ENCODE measurements at regions not wholly inside any gene's neighbourhood (a gene's known extent, or its start where the extent isn't known, plus 50 kb on each side); places are given as distances from the start of the nearest gene placed in this dataset.
"Not testable (repeated sequence)": the region's sequence is repeated elsewhere in the genome, so short reads cannot be mapped to it uniquely, and the experiment has no call there.

DNA sequence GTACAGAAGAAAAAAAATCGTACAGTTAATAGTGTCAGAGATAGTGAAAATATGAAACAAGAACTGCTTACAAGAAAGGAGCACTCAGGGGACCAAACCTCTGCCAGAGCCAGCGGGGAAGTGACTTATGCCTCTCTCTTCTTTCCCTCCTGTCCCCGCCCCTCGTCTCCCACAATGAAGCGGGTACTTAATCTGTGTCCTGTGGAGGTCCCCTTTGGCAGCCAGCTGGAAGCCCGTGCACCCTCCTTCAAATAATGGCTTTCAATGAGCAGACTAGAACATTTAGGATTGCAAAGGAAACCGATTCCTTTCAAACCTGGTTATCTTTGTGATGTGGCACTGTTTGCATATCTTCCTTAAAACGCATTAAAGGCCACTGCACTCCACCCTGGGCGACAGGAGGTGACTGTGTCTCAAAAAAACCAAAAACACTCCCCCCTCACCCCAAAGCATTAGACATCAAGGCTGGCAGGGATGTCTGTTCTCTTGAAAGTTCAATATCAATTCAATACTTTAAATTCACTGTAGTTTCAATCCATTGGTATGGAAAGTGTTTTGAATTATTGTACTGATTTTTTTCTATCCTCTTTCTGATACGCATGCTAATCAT lies 51.7 kb downstream of the PPIAL4C start:
- DNase-seq, result peak; percentile 27 to 36

DNA sequence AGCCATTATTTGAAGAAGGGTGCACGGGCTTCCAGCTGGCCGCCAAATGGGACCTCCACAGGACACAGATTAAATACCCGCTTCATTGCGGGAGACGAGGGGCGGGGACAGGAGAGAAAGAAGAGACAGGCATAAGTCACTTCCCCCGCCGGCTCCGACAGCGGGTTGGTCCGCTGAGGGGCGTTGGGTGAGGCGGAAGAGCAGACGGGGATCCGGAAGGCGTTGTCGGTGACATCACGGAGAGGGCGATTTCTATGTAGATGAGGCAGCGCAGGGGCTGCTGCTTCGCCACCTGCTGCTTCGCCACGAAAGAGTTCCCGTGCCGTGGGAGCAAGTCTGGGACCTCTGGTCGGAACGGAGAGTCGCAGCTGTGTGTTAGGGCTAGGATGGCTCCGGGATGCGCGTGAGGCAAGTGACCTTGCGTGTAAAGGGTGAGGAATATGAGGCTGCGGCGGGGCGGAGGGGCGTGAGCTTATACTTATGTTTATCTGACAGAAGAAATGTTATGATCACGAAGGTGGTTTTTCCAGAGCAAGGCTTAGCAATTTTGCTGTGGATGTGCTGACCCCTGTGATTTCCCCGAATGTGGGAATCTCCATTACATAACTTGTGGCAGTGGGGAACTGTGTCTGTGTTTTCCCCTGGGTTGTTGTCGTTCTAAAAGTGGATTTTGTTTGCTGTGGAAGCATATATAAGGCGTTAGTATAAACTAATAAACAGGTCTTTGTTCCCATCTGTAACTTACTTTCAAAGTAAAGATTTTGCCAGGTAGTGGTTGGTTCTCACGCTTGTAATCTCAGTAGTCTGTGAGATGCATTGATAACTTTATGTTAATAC lies 52.9 kb downstream of the PPIAL4C start:
- DNase-seq, result peak; percentile 88 to 89

DNA sequence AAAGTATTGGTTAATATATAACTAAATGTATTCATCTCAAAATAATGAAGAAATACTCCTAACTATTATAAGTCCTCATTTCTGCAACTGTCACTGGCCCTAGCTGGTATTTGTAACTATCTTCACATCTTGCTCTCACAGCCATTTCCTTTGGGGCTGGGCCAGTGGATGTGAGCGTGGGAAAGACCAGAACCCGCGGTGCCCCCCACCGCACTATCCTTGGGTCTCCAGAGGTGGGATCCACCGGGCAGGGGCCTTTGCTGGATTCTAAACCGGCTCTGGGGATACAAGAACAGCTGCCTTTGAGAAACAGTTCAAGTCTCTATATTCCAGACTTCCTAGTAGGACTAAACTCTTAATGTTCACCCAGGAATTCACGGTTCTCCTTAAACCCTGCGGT lies 54.8 kb downstream of the PPIAL4C start:
- DNase-seq, result not testable (repeated sequence)

DNA sequence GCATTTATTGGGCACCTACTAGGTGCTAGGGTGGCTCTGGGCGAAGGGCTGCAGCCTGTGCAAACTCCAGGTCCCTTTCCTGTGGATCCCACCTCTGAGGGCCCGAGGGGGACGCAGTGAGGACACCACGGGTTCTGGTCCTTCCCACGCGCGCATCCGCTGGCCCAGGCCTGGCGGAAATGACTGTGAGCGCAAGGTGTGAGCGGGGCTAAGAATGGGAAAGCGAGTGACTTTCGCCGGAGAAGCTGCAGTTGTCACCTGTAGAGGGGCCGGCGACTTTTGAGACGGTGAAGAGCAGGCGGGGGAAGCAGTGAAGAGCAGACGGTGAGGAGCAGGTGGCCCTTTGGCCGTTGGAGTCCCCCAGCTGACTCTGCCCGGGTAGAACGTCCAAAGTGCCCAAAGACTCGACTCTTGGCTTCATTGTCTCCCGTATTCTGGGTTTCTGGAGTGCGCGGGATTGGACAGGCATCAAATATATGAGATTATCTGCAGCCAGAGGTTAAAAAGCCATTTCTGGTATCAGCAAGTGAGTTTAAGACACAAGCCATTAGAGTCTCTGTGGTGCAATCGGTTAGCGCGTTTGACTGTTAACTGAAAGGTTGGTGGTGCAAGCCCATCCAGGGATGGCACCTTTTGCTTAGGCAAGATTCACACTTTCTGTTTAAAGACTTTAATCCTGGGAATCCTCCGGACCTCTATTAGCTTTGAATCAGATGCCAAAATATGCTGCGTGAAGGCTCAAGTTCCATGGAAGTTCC lies 55.4 kb downstream of the PPIAL4C start:
- DNase-seq, result not testable (repeated sequence)

DNA sequence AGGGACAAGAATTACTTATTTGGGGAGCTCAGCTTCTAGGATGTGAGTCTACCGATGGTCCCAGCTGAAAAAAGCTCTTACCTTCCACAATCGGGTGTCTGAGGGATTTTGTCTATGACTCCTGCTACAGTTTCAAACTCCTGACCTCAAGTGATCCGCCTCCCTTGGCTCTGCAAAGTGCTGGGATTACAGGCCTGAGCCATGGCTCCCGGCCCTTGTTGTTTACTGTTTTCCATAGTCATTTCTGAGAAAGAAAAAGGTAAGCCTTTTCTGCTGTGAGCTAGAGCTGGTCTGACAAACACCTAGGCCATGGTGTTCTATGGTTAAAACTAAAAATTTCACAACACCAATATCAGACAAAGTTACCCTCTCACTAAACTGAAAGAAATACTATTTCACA lies 57.5 kb downstream of the PPIAL4C start:
- not testable (repeated sequence) for DNase-seq

DNA sequence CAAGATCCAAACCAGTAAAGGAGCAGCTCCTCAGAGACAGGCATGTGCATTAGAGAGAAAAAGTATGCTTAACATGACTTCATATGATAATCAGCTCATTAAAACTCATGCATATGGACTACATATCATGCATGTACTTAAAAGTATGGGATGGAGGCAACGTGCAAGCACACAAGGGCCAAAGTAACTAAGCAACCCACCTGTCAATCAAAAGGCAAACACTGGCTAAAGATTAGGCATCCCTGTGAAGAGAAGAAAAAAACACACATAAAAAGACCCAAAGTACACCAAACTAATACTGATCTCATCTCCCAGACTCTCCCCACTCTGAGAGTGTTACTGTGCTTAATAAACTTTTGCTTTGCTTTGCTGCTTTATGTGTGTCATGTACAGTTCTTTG lies 61.2 kb downstream of the PPIAL4C start:
- DNase-seq, result not testable (repeated sequence)

DNA sequence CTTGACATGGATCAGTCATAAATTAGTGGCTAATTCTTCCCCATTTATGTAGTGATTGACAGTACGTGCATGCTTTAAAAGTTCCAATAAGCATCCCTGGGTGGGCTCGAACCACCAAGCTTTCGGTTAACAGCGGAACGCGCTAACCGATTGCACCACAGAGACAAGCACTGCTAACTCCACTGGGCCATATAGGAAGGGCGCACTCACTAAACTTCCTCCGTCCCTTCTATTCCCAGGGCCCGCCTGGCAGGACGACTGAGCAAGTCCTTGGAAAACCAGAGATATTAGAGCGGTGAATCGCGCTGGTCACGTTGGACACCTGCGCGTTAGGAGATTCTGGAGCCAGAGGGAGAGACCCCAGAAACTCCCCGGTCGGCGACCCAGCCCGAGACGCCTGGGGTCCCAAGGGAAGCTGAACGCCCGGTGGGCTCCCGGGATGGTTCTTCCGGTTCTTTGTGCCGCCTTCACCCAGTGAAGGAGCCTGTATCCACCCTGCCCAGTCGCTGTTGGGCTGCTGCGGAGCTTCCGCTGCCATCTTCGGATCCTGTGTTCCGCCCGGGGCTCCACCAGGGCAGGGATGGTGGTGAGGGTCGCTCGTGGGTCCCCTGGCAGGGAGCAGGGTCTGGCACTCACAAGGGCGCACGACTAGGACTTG lies 62.8 kb downstream of the PPIAL4C start:
- DNase-seq, result peak; percentile 22 to 34

DNA sequence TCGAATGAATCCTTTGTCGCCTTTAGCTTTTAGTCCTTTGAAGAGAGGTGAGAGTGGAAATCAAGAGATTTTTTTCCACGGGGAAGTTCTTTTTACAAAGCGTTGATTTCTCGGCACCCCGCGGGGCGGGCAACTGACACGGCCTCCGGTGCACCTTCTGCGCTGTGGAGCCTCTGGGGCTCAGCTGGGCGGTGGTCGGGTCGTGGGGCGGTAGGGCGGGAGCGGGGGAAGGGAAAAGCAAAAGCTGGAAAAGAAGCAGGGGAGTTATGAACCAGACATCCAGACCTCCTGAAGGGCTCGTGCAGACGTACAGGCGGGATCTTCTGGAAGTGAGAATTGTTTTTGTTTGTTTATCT lies 63.3 kb downstream of the PPIAL4C start:
- DNase-seq, result peak; percentile 23 to 24

DNA sequence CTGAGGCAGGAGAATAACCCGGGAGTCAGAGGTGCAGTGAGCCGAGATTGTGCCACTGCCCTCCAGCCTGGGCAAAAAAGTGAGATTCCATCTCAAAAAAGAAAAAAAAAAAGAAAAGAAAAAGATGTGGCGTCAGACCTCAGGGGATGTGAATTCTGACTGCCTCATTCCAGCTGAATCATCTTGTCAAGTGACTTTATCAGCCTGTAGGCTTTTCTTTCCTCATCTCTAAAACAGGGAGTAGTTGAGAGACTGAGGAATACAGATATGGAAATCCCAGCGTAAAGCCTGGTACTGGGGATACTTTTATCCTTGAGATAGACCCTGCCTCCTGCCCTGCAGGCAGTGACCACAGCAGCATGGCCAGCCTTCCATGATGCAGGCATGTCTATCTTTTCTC lies 74.1 kb downstream of the PPIAL4C start:
- DNase-seq, result not testable (repeated sequence)

DNA sequence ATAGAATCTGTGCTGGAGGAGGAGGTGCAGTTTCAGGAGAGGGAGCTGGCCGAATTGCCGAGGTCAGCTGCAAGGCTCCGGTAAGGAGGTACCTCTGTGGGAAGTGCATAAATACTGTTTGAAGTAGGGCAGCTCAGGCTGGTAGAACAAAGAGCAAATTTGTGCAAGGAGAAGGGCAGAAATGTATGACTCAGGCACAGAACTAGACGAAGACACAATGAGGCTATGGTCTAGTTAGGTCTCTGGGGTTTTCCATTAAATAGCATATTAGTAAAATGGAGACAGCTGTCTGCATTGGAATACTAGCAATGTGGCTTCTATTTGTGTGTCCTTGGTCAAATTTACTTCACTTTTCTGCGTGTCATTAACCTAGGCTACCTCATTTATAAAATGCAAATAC lies 74.5 kb downstream of the PPIAL4C start:
- not testable (repeated sequence) for DNase-seq

DNA sequence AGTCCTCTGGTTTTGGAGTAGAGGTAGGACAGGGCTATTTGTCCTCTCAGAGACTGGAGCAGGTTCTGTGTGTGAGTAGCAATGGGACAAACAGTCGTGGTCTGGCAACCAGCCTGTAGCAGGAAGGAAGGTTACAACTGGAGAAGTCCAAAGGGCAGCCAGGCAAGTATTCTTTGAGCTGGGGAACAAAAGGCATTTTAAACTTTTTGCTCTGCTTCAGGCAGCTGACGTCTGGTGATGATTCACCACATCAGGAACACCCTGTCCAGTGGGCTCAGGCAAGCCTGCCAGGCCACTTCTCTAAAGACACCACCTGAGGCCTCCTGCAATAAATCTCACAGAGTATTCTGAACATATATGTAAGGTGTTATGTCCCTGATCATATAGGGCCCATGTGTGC lies 81.0 kb downstream of the PPIAL4C start:
- not testable (repeated sequence) for DNase-seq

DNA sequence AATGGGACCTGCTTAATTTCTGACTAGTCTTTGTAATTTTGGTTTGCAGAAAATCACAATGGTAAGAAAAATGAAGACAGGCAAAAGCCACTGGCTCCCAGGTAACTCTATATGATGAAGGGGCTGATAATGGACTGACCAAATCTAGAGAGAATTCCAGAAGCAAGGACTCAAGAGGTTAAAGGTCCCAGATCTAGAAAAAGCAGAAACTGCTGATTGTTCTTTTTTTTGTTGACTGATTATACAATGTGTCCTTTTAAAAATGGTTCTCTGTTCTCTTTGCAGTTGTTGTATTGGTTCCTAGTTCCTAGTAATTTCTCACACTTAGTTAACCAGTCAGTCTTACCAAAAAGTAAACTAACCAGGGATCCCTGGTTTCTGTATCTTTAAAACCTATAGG lies 81.4 kb downstream of the PPIAL4C start:
- not testable (repeated sequence) for DNase-seq

DNA sequence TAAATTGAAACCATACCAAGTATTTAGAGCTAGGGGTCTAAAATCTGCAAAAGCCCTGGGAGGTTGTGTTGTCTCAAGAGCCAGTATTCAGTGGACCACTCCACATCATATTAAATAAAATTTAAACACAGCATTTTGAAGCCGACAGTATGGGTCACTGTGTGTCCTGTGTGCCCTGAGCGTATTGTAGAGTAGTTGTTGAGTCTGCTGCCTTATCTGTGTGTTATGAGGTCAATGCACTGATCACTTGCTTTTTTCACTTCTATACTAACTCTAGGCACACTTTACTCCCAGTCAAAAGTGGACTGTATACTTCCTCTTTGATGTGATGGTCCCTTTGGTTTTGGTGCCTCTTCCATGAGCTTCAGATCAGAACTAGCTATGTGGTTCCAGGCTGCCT lies 81.9 kb downstream of the PPIAL4C start:
- DNase-seq, result not testable (repeated sequence)

DNA sequence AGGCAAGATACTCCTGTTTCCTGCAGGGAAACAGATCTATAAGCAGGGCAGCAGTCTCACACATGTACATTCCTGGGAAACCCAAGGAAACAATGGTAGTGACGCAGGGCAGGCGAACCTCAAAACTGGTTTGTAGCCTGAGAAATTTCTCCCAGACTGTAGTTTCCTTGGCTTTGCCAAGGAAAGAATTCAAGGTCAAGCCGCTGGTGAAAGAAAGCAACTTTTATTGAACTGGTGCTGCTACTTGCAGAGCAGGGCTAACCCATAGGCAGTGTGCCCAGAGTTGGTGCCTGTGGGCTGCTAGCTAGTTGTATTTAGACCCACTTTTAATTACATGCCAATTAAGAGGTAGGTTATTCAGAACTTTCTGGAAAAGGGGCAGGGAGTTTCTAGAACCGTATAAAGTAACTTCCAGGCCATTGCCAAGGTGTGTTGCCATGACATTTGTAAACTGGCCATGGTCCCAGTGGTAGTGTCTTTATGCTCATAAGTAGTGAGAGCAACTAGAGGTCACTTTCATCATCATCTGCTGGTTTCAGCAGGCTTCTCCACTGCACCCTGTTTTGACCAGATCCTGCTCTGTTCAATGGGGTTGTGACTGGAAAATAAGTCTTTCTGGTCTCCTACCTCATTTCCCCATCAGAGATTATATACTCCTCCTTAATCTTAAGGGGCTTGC lies 89.7 kb downstream of the PPIAL4C start:
- not testable (repeated sequence) for DNase-seq

DNA sequence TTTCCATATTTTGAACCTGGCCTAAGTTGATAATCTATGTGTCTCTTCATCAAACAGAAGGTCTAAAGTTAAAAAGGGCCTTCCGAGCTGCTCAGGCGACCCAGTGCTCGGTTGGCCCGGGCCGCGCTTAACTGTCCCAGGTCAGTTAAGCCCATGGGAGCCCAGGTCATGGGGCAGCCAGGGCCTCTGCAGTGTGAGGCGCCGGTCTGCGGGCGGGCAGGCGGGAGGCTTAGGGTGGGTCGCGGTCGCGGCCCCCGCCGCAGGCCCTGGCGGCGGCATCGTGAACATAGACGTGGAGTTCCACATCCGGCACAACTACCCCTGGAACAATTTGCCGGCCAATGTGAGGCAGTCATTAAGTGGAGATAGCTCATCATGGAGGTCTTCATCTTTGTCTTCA lies 91.3 kb downstream of the PPIAL4C start:
- DNase-seq, result not testable (repeated sequence)

DNA sequence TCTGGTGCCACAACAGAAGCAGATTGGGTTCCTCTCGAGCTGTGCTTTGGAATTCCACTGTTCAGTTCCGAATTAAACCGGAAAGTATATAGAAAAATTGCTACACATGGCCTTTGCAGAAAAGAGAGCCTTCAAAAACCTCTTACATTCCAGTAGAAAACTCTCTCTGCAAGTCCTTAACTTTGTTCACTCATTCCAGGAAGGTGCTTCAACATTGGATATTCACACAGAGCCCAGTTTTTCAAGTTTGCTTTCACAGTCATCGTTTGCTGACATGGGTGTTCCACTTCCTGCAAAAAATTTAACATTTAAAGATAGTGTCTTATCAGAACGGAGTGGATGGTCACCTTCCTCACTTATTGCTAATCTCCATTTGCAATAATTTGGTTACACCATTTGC lies 93.7 kb downstream of the PPIAL4C start:
- not testable (repeated sequence) for DNase-seq

DNA sequence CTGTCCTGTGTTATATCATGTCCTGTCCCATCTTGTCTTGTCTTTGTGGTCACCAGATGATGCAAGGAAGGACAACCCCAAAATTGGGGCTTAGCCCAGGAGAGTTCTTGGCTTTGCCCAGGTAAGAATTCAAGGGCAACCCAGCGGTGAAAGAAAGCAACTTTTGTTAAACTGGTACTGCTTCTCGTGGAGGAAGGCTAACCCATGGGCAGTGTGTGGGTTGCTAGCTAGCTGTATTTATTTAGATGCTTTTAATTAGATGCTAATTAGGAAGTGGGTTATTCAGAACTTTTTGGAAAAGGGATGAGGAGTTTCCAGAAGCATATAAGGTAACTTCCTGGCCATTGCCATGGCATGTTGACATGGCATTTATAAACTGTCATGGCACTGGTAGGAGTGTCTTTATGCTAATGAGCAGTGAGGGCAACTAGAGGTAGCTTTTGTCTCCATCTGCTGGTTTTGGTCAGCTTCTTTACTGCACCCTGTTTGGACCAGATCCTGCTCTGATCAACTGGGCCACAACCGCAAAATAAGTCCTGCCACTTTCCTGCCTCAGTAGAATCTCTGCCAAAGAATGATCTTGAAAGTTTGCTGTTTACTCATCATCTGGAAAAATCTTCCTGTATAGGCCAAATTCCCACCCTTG lies 95.8 kb upstream of the FCGR1A start:
- not testable (repeated sequence) for DNase-seq

DNA sequence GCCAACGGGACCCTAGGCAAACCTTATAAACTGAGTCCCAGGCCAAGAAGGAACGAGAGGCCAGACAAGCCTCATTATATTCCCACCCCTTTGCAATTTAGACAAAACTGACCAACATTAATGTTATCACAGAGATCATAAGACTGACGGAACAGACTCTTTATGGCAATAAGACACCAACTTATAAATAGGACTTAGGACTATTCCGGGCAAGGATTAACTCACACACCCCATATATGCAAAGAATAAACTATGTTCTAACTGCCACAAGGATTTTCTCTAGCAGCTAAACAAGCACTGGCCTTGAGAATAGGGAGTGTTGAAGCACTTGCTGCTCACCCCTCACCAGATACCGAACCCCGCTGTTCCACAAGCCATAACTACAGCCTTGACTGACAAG lies 91.1 kb upstream of the FCGR1A start:
- DNase-seq, result not testable (repeated sequence)

DNA sequence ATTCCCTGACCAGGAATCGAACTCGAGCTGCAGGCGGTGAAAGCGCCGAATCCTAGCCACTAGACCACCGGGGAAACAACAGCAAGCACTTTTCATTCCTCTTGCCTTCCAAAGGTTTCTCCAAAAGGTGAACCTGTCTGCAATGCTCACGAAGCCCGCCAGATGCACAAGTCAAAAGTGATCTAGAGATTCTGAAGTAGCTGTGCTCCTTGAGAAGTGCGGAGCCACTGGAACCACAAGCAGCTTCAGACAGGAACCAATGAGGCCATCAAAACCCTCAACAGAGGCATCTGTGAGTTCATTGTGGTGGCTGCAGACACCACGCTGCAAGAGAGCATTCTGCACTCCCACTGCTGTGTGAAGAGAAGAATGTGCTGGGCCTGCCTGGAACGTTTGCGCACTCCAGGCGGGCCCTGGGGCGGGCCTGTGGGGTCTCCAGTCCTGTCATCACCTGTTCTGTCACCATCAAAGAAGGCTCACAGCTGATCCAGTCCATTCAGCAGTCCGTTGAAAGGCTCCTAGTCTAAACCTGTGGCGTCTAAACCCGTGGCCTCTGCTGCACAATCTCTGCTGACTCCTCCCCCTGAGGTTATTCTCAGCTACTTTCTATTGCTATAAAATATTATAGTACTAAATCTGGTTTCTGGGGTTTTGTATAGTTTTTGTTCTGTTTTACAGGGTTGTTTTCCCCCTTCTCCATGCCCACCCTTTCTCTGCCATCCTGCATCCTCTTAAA lies 89.5 kb upstream of the FCGR1A start:
- not testable (repeated sequence) for DNase-seq

DNA sequence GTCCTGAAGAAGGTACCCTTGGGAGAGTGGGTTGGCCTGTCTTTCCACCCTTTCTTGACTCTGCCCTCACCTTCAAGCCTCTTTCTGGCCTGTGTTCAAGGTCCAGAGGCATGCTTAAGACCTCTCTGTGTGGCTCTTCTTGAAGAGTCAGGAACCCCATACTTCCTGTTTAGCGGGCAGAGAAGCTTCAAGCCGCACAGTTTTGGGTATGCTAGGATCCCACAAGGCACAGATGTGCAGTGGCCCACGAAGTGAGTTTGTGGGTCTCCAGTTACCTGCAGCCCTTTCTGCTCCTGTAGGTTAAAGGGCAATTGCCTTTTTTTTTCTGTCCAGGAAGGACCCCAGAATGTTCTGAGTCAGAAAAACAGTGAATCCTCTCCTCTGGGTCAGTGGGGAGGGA lies 87.4 kb upstream of the FCGR1A start:
- not testable (repeated sequence) for DNase-seq

DNA sequence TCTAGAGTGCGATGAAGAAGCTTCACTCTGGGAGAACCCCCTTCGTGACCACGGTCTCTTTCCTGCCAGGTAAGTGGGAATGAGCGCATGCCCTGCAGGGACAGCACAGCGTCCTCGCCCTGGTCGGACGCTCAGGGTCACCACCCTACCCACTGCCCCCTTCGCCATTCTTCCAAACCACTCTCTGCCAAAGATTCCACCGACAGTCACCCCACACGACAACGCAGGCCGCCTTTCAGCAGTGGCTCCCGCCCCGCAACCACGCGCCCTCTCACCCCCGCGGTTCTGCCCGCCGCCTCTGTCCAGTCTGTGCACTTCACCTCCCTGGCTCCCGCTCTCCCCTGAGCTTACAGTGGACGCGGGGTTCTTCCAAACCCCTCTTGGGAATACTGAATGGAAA lies 82.3 kb upstream of the FCGR1A start:
- DNase-seq, result peak in 1 of 2 donors; percentile 5

Data from stimulated activated CD4-positive, alpha-beta T cell treated with anti-CD3 and anti-CD28 coated beads, Interleukin-2, amount 100 ng/mL, for 24 hours (primary cell).